Heart right ventricle (tissue), 16 donors: ENCODE measurements at regions not wholly inside any gene's neighbourhood (a gene's known extent, or its start where the extent isn't known, plus 50 kb on each side); places are given as distances from the start of the nearest gene placed in this dataset.

Experiments used
- ATAC-seq, 8 donors: fragments of 200-7000 bp; cut with Tn5 transposase; one replicate each; pipeline ENCODE4 v1.9.1; 2020; ENCODE audit warnings: mild to moderate bottlenecking in 8 of 8, moderate library complexity in 8 of 8, moderate number of reproducible peaks in 1 of 8
- DNase-seq, 2 donors: peaks; one replicate each; pipeline ENCODE4 v3.0.0-alpha.2; 2020
- H3K27ac ChIP-seq, 10 donors: fragments of 200-600 bp; sonication (generic) in 2 of 10; one replicate each; pipeline versions ENCODE4 v1.5.0 to v1.8.0; 2020 to 2022; ENCODE audit warnings: mild to moderate bottlenecking in 3 of 10
- H3K27me3 ChIP-seq, 7 donors: fragments of 200-600 bp; one replicate each; pipeline ENCODE4 v1.8.0; 2021 to 2022; ENCODE audit warnings: mild to moderate bottlenecking in 2 of 7
- H3K36me3 ChIP-seq, 9 donors: fragments of 200-600 bp; sonication (generic) in 1 of 9; one replicate each; pipeline versions ENCODE4 v1.5.0 to v1.8.0; 2020 to 2022; ENCODE audit warnings: mild to moderate bottlenecking in 2 of 9
- H3K4me1 ChIP-seq, 9 donors: fragments of 200-600 bp; sonication (generic) in 1 of 9; one replicate each; pipeline versions ENCODE4 v1.5.0 to v1.8.0; 2020 to 2022; ENCODE audit warnings: mild to moderate bottlenecking in 4 of 9
- H3K4me3 ChIP-seq, 10 donors: fragments of 200-600 bp; sonication (generic) in 2 of 10; one replicate each; pipeline versions ENCODE4 v1.5.0 to v1.8.0; 2020 to 2022; ENCODE audit warnings: mild to moderate bottlenecking in 7 of 10, moderate library complexity in 2 of 10
- H3K9me3 ChIP-seq, 11 donors: fragments of 200-600 bp in 10 of 11; sonication (generic) in 2 of 11; one replicate each; pipeline versions ENCODE4 v1.5.0 to v1.8.0; 2013 to 2022; ENCODE audit warnings: mild to moderate bottlenecking in 2 of 11, control low read depth in 1 of 11, moderate library complexity in 1 of 11
- CTCF ChIP-seq, 9 donors: fragments of 200-600 bp; sonication (generic) in 2 of 9; IDR thresholded peaks; one replicate each; pipeline versions ENCODE4 v1.5.0 to v1.8.0; 2021 to 2022; ENCODE audit warnings: antibody characterized with exemption in 9 of 9, mild to moderate bottlenecking in 5 of 9, moderate library complexity in 1 of 9
- WGBS, 2 donors: extraction: QIAGEN DNeasy Blood & Tissue Kit; methylation state at CpG; one replicate each; pipeline ENCODE4 v1.1.7; 2013; ENCODE audit warnings: inconsistent platforms in 1 of 2; 5-methylcytosine and 5-hydroxymethylcytosine counted together
- intact Hi-C, 10 donors: fragments of 100-400 bp; cut with DNase I; formaldehyde crosslinking; loops; one replicate each; pipeline versions ENCODE4 v1.11.1 to v1.14.2; 2022
- donor health status: Arrhythmogenic right ventricular cardiomyopathy.
- donor health status: ischemic (EF 13 %, LVEDD 7.1; RV severe dilation, severe dysfunction).
- donor health status: healthy with polysubstance abuse.
- donor health status: DM: no; HTN: yes; CAD: no.
- donor health status: DM: no; HTN: no; CAD: no.
- donor health status: ischemic (EF 25% LVEDD 6.9; RV normal size, moderate dysfunction).
- donor health status: ischemic (EF 25% LVEDD 5.7; RV mildly dilated, moderate dysfunction).
- donor health status: healthy.
- donor health status: DM: yes; HTN: yes; CAD: no.
- donor health status: Ischemic cardiomyopathy.
- donor health status: ischemic (EF 35%, LVEDD 5.7; RV mildly dilated, moderate dysfunction).
- donor health status: nonischemic (EF 11% LVEDD 7.7; RV severe dilation, severe dysfunction).
- donor health status: DM: yes; HTN: yes; CAD: no.
- donor health status: PGD.
- donor health status: ischemic (EF 29% LVEDD 5.4; RV normal size, mild dysfunction).
- donor health status: nonischemic (EF 23%, LVEDD 6.1; RV moderate dilation, normal function).

DNA sequence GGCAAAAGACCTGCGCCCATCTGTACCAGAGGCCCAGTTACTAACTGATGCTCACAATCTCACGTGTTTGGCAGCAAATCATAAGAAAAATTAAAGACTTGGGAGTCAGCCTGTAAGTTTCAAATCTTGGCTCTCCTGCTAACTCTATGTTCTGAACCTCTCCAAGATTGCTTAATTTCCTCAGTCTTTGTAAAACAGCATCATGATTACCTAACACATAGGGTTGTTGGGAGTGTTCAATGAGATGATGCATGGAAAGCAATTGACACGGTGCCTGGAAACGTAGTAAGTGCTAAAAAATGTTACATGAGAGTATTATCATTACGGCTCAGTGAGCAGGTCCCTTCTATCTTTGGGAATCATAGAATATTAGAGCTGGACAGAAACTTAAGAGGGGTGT, 497.6 kb upstream of the TCF4 start:
- H3K36me3 ChIP-seq: no peaks in the 10 kb centered on the region
- H3K4me3 ChIP-seq: no peak overlapping the region
- 70 to 72% methylated on average over 5 of the region's 5 CpGs for WGBS, 2 donors
- no peaks in the 10 kb centered on the region for H3K9me3 ChIP-seq
- intact Hi-C loops: loop anchor here in 2 of 10 donors (10.0 kb wide), 2 partner anchors 301 to 861 kb away; no protein-coding TSS in a partner anchor
- TF ChIP-seq CTCF (IDR thresholded peaks at IDR 0.05): no peak
- H3K27me3 ChIP-seq: no peaks in the 10 kb centered on the region
- peak in 4 of 8 donors; percentile 31 to 87 (median 48) for ATAC-seq
- H3K4me1 ChIP-seq: peaks cover 8 to 41% (median 32%) of the 10 kb centered on the region in 9 donors
- H3K27ac ChIP-seq: peak overlapping the region in 1 of 10 donors; percentile 18
- no peak for DNase-seq

- peak in 1 of 9 donors; percentile 10 for TF ChIP-seq CTCF (IDR thresholded peaks at IDR 0.05)
- intact Hi-C loops: loop anchor here in 3 of 10 donors (2.0 to 10.0 kb wide), 7 partner anchors 96 to 859 kb away; no protein-coding TSS in a partner anchor
- peaks cover 8 to 41% (median 32%) of the 10 kb centered on the region in 9 donors for H3K4me1 ChIP-seq
- peak overlapping the region; percentile 10 to 78 (median 60) for H3K27ac ChIP-seq
- 49 to 51% methylated on average over 8 of the region's 8 CpGs for WGBS, 2 donors
- H3K9me3 ChIP-seq: no peaks in the 10 kb centered on the region
- DNase-seq (no peak), ATAC-seq (peak in 6 of 8 donors; percentile 31 to 56 (median 36))
- no peaks in the 10 kb centered on the region for H3K27me3 ChIP-seq
- no peak overlapping the region for H3K4me3 ChIP-seq
- H3K36me3 ChIP-seq: no peaks in the 10 kb centered on the region
Observed at GRCh38 chr18:56083523-56084287, 495.7 kb upstream of the TCF4 start.

GRCh38 chr18:56083097-56083521, 495.1 kb upstream of the TCF4 start:
- DNase-seq: peak; percentile 70 to 92
- Histone ChIP-seq H3K36me3 (no peaks in the 10 kb centered on the region), H3K9me3 (no peaks in the 10 kb centered on the region), H3K4me1 (peaks cover 8 to 41% (median 32%) of the 10 kb centered on the region in 9 donors), H3K4me3 (no peak overlapping the region), H3K27me3 (no peaks in the 10 kb centered on the region), H3K27ac (peak overlapping the region; percentile 10 to 78 (median 60))
- peak; percentile 75 to 94 (median 89) for ATAC-seq
- intact Hi-C loops: loop anchor here in 3 of 10 donors (2.0 to 10.0 kb wide), 7 partner anchors 96 to 858 kb away; no protein-coding TSS in a partner anchor
- 29 to 36% methylated on average over 7 of the region's 7 CpGs for WGBS, 2 donors
- peak in 6 of 9 donors; percentile 19 to 54 (median 34) for TF ChIP-seq CTCF (IDR thresholded peaks at IDR 0.05)

GRCh38 chr18:56076723-56077122, 488.7 kb upstream of the TCF4 start:
- peaks cover 0 to 26% (median 0%) of the 10 kb centered on the region in 11 donors for H3K9me3 ChIP-seq

More at GRCh38 chr18:56076723-56077122, 488.7 kb upstream of the TCF4 start:
- no peaks in the 10 kb centered on the region for H3K36me3 ChIP-seq
- no peak for ATAC-seq
- peaks cover 0 to 16% (median 7%) of the 10 kb centered on the region in 9 donors for H3K4me1 ChIP-seq
- H3K27ac ChIP-seq: no peak overlapping the region
- DNase-seq: no peak
- H3K4me3 ChIP-seq: no peak overlapping the region
- intact Hi-C loops: loop anchor here in 1 of 10 donors (2.0 kb wide), 1 partner anchor 34 kb away; no protein-coding TSS in a partner anchor
- no peaks in the 10 kb centered on the region for H3K27me3 ChIP-seq
- WGBS, 2 donors: 63 to 68% methylated on average over 1 of the region's 1 CpG
- no peak for TF ChIP-seq CTCF (IDR thresholded peaks at IDR 0.05)
